ENCODE measurements at regions not wholly inside any gene's neighbourhood (a gene's known extent, or its start where the extent isn't known, plus 50 kb on each side); places are given as distances from the start of the nearest gene placed in this dataset.
"Not testable (repeated sequence)": the region's sequence is repeated elsewhere in the genome, so short reads cannot be mapped to it uniquely, and the experiment has no call there.

DNA sequence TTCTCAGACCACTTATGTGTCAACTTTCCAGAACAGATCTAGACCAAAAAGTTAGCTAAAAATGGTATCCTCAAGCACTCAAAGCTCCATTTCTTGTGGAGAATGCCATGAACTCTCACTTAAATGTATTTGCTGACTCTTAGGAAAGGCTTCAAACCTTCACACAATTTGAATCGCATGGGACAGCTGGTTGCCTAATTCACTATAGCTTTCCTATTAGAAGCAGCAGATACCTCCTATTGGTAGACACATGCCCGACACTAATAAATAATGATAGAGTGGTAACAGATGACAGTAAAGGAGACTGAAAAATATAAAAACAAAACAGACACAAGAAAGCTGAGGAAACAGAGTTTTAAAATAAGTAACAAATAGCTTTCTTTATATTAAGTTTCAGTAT, 818.5 kb downstream of the XPNPEP1 start:
- no peak for DNase-seq (ENCODE audit: low spot score)

DNA sequence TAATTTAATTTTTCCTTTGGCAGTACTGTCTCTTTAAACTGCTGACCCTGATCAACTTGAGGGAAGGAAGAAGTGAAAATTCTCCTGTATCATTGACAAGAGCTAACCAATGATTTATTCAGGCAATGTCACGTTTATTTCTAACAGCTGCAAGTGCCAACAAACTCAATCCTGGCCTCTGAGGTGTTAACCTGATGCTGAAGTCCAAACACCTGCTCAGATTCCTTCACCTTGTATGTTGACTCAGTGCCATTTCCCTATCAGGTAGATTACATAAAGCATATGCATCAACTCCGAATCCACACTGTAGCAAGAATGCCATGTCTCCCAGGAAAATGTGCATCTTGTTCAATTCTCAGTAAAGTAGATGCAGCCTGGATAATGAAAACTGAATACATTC, 820.0 kb downstream of the XPNPEP1 start:
- no peak for DNase-seq (ENCODE audit: low spot score)

DNA sequence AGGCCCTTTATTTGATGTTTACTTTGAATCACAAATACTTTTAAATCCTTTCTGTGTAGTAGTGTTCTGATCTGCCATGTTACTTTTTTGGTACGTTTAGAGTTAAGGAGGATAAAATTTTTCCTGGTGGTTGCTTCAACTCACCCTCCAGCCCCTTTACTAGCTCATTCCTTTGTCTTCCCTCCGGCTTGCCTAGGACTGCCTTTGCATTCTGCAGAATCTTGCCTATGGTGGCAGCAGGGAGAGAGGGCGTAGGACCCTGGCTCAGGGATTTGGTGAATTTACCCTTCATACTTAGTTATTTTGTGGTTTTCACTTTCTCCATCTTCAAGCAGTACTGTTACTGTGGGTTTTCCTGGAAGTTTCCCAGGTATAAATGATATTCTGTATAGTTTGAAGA, 833.5 kb downstream of the XPNPEP1 start:
- DNase-seq (ENCODE audit: low spot score), result no peak

DNA sequence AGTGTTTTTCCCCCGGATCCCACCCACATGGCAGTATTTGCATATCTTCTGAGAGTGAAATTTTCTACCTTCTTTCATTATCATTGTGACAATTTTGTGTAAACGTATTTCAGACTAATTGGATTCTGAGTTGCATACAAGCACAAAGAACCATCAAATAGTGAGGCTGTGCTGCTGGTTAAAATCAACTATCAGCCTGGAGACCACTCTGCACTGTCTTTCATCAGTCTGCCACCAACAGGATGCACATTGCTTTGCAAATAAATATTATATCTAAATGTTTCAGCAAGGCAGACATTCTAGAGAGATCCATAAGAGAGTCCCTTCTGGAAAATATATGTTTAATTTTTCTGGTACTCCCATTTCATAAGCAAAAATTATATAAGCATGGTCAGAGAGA, 851.8 kb downstream of the XPNPEP1 start:
- no peak for DNase-seq (ENCODE audit: low spot score)

DNA sequence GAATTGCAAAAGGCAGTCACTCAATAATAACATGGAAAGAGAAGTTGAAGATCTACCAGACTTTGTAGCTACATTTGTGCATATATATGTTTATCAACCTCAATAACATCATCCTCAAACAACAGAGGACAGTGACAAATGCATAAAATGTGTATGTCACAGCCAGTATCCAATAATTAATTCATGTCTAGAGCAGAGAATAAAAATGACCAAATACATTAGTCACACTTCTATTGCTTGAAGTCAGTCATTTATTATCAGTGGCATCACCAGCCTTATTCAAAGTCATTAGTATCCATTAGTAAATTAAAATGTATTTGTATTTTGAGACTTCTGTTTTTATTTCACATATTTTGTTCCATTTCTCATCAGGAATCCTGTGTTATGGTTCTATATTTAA, 852.8 kb downstream of the XPNPEP1 start:
- no peak for DNase-seq (ENCODE audit: low spot score)

DNA sequence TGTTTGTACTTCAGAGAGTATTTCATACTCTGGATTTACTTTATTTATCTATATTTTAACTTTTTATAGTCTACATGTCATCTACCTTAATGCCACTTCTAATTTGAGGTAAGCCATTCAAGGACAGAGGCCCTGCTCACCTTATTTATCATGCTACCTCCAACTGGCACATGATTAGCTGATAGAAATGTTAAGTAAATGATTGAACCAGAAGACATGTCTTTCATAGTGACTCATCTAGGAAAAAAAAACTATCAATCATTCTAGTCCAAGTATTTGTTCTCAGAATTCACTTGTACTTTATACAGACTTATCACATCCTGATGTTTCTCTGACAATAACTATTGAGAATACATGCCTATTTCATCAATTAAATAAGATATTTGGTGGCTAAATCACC, 856.3 kb downstream of the XPNPEP1 start:
- no peak for DNase-seq (ENCODE audit: low spot score)

DNA sequence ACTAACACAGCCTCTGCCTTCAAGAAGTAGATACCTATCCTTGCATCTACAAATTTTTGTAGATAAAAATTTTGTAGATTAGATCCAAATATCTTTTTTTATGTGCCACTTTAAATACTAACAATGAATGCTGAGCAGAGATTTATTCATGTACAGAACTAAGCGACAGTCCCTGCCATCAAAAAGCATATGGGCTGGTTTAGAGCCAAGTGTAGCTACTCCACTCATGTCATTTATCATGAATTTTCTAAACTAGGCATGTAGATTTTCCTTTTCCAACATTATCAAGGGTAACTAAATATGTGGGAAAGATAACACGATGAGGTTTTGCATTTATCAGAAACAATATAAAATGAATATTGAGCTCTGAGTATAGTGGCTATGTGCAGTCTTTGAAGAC, 857.5 kb downstream of the XPNPEP1 start:
- no peak for DNase-seq (ENCODE audit: low spot score)

DNA sequence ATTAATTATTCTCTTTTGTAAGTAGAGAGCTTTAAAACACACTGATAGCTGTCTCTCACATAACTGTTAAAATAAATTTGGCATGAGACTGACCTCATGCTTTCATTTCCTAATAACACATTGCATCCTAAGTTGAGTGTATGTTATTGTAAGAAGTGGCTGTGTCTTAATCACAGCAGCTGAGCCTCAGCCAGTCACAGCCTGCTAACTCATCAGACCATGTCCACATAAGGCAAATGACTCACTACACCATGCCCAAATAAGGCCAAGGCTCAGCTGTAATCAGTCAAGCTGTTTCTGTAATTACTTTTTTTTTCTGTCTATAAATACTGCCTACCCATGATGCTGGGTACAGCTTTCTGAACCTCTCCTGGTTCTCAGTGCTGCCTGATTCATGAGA, 860.9 kb downstream of the XPNPEP1 start:
- DNase-seq (ENCODE audit: low spot score), result peak; percentile 74

DNA sequence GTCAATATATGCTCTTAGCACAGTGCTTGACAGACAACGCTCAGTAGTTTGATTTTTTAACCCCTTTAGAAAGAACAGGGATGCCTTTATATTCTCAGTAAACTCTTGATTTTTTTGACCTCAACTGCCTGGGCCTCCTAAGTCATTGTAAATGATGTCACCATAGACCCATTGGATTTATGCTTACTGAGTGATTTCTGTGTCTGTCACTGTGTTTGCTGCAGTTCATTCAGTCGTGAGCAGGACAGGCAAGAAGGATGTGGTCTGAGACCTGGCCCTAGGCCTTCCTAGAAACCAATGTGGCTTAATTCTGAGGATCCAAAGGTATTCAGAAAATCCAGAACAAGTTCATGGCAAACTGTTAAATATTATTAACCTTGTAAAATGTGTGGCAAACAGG, 868.1 kb downstream of the XPNPEP1 start:
- DNase-seq (ENCODE audit: low spot score), result no peak

DNA sequence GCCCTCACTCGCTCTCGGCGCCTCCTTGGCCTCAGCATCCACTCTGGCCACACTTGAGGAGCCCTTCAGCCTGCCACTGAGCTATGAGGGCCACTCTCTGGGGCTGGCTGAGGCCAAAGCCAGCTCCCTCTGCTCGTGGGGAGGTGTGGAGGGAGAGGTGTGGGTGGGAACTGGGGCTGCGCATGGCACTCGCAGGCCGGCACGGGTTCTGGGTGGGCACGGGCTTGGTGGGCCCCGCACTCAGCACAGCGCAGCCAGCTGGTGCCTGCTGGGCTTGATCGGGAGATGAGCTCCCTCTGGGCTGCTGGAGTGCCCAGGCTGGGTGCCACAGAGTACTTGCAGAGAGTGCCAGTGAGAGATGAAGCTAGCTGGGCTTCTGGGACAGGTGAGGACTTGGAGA, 875.5 kb downstream of the XPNPEP1 start:
- DNase-seq (ENCODE audit: low spot score), result no peak

DNA sequence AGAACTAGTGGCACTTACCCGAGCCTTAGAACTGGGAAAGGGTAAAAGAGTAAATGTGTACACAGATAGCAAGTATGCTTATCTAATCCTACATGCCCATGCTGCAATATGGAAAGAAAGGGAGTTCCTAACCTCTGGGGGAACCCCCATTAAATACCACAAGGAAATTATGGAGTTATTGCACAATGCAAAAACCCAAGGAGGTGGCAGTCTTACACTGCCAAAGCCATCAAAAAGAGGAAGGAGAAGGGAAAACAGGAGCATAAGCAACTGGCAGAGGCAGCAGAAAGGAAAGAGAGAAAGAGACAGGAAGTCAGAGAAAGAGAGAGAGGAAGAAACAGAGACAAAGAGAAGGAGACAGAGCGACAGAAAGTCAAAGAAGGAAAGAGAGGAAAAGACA, 876.9 kb downstream of the XPNPEP1 start:
- DNase-seq (ENCODE audit: low spot score), result not testable (repeated sequence)

DNA sequence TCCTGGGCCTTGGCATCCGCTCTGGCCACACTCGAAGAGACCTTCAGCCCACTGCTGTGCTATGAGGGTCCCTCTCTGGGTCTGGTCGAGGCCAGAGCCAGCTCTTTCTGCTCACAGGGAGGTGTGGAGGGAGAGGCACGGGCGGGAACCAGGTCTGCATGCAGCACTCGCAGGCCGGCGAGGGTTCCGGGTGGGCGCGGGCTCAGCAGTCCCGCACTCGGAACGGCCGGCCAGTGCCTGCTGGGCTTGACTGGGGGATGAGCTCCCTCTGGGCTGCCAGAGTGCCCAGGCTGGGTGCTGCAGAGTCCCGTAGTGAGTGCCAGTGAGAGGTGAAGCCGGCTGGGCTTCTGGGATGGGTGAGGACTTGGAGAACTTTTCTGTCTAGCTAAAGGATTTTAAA, 882.7 kb downstream of the XPNPEP1 start:
- DNase-seq (ENCODE audit: low spot score), result no peak

DNA sequence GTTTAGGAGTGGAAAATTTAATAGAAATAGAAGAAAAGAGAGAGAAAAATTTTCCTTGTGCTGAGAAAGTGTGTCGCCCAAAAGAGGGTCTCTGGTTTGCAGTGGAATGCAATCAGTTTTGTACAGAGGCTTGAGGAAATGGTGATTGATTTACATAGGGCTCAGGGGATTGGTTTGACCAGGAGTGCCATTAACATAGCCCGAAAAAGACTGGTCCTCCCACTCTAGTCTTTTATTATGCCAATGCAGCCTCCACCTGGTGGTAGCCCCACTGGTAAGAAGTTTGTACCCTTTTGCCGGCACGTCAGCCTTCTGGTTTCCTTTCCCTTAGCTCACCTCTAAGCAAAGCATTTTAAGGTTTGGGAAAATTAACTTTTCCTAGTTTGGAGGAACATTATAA, 885.3 kb downstream of the XPNPEP1 start:
- no peak for DNase-seq (ENCODE audit: low spot score)

DNA sequence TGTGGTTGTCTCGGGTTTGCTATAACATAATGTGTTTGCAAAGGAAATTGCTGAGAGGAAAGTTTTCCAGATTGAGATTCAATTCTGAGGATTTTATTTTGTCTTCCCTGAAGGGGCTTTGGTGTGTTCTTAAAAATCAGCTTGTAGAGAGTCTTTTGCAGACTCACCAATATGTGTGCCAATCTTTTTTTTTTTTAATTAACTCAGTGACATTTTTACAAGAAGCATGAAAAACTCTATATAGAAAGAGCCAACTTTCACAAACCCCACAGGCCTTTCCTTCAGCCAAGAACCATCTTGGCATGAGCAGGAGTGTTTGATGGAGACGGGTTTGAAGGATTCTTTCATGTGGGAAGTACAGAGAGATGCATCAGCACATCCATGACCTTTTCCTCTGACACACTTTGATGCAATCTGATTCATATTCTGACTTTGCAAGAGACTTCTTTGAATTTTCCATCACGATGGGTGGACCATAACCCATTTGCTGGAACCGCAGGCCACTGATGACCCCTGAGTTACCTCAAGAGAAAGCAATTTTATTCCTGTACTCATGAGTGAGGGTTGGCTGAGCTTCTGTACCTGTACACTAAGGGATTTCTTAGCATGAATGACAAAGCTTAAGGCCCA, 892.6 kb downstream of the XPNPEP1 start:
- DNase-seq (ENCODE audit: low spot score), result no peak

DNA sequence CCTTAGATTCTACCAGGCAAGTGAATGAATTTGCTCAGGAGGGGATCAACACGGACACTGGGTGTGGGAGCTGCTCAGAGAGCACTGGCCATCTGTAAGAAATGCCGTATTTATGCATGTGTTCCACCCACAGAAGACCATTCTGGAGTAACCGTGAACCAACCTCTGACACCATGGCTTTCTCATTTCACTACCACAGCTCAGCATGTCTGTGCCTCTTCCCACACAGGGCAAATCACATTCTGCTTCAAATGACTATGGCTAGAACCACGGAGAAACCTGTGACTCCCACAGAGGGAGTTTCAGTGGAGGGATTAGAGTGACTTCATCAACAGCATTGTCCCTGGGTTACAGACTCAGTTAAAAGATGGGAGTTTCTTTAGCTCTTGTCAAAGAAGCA, 893.4 kb downstream of the XPNPEP1 start:
- no peak for DNase-seq (ENCODE audit: low spot score)

DNA sequence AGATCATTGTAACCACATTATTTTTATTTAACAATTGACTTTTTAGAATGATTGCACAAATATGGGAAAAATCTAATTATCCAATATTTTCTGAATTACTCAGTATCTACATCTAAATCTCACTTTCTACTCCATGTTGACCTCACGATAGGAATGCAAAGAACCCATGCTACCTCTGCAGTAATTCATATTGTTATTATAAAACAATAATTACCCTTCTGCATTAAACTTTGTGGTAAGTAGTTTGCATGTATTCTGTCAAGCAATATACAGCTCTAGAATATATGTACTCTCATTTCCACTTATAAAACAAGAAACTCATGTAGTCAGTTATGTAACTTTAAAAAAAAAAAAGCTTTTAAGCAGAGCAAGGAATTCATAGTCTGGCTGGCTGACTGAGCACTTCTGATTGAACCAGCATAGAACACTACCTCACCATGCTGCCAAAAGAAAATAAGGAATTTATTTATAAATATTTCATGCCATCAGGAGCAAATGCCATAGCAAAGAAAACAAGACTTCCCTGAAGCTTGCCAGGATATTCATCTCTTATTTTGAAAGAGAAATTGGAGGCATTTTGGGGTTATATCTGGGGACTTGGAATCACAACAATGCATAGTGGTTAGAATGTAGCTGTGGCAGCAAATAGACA, 895.7 kb downstream of the XPNPEP1 start:
- DNase-seq (ENCODE audit: low spot score), result no peak

DNA sequence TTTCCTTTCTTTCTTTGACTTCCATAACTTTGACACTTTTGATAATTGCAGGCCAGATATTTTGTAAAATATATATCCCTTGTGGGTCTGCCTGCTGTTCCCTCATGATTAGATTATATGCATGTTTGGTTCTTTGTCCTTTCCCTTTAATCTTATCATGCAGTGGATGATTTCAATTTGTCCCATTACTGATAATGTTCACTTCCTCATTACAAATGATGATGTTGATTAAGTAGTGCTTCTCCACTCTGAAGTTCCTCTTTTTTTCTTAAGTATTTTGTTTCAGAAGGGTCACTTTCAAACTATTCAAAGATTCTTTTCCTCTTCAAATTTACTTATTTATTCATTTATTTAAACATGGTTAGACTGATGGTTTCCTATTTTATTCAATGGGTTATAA, 898.1 kb downstream of the XPNPEP1 start:
- DNase-seq (ENCODE audit: low spot score), result no peak

DNA sequence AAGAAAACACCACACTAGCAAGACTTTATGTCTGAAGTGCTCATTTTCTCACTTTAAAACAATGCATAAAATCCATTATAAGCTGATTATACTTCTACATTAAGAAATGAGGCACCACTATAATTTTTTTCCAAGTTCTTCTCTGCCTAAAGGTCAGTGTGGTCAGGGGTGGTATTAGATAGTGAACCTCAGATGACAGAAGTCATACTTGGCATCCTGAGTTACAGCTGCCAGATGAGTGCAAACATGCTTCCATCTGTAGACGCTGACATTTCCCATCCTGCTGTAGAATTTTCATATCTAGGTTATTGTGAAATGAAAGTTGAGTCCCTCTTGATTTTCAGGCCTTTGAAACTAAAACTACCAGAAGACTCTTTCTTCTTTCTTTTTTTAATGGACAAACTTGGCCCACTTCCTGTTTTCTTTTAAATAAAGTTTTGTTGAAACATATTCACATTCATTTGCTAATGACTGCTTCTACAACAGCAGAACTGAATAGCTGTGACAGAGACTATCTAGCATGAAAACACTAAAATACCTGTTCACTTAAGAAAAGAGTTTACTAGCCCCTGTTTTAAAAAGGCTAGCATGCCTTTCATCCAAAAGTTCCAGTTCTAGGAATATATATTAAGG, 900.8 kb downstream of the XPNPEP1 start:
- DNase-seq (ENCODE audit: low spot score), result no peak

DNA sequence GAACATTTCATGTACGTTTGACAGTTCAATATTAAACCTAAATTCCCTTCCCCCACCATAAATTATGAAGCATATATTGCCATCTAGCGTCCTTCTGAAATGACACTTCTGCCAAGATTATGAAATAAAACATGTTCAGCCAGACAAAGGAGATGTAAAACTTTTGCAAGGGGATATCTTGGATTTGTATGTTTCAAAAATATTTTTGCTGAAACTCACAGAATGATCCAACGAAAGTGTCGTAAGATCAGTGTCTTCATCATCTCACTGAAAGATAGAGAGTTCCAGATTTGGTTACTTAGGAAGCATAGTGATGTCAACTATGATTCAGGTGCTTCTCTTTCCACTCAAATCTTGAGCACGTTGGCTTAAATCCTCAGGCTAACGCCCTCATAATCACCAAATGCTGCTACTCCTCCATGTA, 904.3 kb downstream of the XPNPEP1 start:
- DNase-seq (ENCODE audit: low spot score), result no peak

DNA sequence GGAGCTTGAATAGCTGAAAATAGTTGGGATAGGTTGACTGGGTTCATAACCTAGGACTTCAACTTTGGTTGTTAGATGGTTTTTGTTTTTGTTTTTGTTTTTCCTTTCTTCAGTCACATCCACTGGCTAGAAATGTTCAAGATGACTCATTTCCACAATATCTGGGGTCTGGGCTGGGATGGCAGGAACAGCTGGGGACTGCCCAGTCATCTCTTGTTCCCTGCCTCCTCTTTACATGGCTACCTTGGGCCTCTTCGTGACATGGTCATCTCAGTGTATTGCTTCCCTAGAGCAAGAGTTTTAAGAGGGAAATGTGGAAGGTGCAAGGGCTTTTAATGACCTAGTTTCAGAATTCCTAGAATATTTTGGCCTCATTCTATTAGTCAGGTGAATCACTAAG, 915.8 kb downstream of the XPNPEP1 start:
- DNase-seq (ENCODE audit: low spot score), result no peak

DNA sequence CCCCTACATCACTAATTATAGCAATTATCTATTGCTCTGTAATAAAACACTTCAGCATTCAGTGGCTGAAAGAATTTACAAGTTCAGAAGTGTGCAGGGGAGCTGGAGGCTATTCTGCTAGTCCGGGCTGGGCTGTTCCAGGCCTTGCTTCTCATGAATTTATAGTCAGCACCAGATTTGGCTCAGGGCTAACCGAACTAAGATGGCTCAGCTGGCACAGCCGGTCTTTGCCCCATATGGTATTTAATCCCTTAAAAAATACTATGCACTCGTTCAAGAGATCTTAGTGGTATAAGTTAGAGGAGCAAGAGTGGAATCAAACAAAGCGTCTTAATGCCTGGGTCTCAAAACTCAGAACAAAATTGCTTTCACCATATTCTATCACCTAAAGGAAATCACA, 932.9 kb downstream of the XPNPEP1 start:
- DNase-seq (ENCODE audit: low spot score), result no peak

DNA sequence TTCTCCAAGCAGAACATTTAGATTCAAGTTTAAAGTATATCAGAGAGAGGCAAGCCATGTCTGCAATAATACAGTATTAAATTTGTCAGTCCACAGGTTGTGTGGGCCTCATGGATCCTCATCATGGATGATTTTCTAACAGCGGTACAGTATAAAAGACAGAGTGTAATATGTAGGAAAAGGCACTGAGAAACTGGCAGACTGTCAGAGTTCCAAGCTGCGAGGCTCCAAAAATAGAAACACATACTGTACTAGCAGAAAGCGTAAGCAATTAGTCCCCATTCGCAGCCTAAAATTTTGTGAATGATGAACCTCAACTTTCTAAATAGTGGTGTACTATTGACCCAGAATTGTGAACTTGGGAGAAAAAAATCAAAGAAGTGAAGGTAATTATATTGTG, 933.3 kb downstream of the XPNPEP1 start:
- DNase-seq (ENCODE audit: low spot score), result no peak

DNA sequence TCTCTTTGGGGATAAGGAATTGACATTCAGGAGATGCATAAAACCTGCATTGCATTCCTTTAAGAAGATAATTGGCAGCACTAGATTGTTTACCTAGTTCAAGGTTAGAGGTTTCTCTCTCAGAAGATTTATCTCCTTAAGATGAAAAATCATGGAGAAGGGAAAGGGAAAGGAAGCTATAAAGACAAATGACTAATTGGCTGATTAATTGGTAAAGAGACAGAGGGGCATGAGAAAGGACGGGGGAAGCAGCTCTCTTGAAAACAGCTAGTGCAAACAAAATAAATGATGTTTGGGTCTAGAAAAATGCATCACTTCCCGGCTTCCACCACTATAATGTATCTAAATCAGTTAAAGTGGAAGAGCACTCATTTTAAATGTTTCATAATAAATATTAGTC, 941.2 kb downstream of the XPNPEP1 start:
- DNase-seq (ENCODE audit: low spot score), result no peak

DNA sequence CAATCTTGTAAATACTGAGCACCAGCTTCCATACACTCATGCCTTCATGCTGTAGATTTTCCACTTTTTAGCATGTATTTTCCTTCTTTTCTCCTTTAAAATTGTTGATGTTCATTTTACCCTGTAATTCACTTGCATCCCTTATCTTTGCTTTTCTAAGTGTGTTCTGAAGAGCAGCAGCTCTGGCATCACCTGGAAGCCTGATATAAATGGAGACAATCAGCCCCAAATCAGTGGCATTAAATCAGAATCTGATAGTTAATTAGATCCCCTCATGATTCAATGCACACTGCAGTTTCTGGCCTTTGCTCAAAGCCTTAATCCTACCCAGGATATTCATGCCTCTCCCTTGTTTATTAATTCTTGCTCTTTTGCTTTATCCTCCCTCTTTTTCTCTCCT, 942.4 kb downstream of the XPNPEP1 start:
- no peak for DNase-seq (ENCODE audit: low spot score)

Data from A172 (cell line).